ENCODE measurements at regions not wholly inside any gene's neighbourhood (a gene's known extent, or its start where the extent isn't known, plus 50 kb on each side); places are given as distances from the start of the nearest gene placed in this dataset.

GRCh38 chr14:41449066-41449465, 157.6 kb upstream of the LRFN5 start:
- no peak for TF ChIP-seq CTCF (conservative IDR thresholded peaks at IDR 0.05; ENCODE audit: low read depth, low read length)
- TF ChIP-seq EZH2 (IDR thresholded peaks at IDR 0.05; ENCODE audit: low read length, unreplicated experiment), result no peak
